Neural cell (in vitro differentiated cells): ENCODE measurements at regions not wholly inside any gene's neighbourhood (a gene's known extent, or its start where the extent isn't known, plus 50 kb on each side); places are given as distances from the start of the nearest gene placed in this dataset.

Source experiments
- H2AFZ ChIP-seq: fragments of 200-600, 300-800 bp; sonication (generic), shearing (Covaris generic); 2 replicates; pipeline ENCODE4 v1.6.0; 2014; ENCODE audit warnings: low read depth, mild to moderate bottlenecking, antibody characterized with exemption, low read length, moderate library complexity
- H3F3A ChIP-seq: fragments of 200-600 bp; shearing (Covaris generic); 2 replicates; pipeline ENCODE4 v1.6.1; 2016; ENCODE audit warnings: mild to moderate bottlenecking, moderate library complexity, mixed read lengths, antibody characterized with exemption, low read length; ENCODE audit not compliant: insufficient read depth, poor library complexity, severe bottlenecking
- H3K27ac ChIP-seq: fragments of 200-600, 300-800 bp; sonication (generic), shearing (Covaris generic); 2 replicates; pipeline ENCODE4 v1.5.1; 2014; ENCODE audit warnings: mild to moderate bottlenecking, low read length, moderate library complexity
- H3K27me3 ChIP-seq: fragments of 300-800, 200-600 bp; sonication (generic), shearing (Covaris generic); 2 replicates; pipeline ENCODE4 v1.6.0; 2014; ENCODE audit warnings: mild to moderate bottlenecking, low read depth, low read length, moderate library complexity; ENCODE audit not compliant: insufficient read depth
- H3K36me3 ChIP-seq: fragments of 300-800, 200-600 bp; sonication (generic), shearing (Covaris generic); 2 replicates; pipeline ENCODE4 v1.5.1; 2014; ENCODE audit warnings: mild to moderate bottlenecking, antibody characterized with exemption, low read length, moderate library complexity; ENCODE audit not compliant: insufficient read depth
- H3K4me2 ChIP-seq: fragments of 300-800, 200-600 bp; sonication (generic), shearing (Covaris generic); 2 replicates; pipeline ENCODE4 v1.6.0; 2014; ENCODE audit warnings: mild to moderate bottlenecking, low read length
- H3K4me3 ChIP-seq: fragments of 300-800, 200-600 bp; sonication (generic), shearing (Covaris generic); 2 replicates; pipeline ENCODE4 v1.5.1; 2014; ENCODE audit warnings: mild to moderate bottlenecking, low read length, moderate library complexity
- H3K79me2 ChIP-seq: fragments of 200-600 bp; shearing (Covaris generic); replicated peaks from 2 replicates; pipeline ENCODE4 v1.6.0; 2014; ENCODE audit warnings: mild to moderate bottlenecking, low read length, moderate library complexity; ENCODE audit not compliant: insufficient read depth
- H3K9ac ChIP-seq: fragments of 300-800, 200-600 bp; sonication (generic), shearing (Covaris generic); 2 replicates; pipeline ENCODE4 v1.6.1; 2016; ENCODE audit warnings: mild to moderate bottlenecking, low read length, mixed read lengths
- H3K9me2 ChIP-seq: fragments of 200-600 bp; shearing (Covaris generic); 2 replicates; pipeline ENCODE4 v1.6.1; 2016; ENCODE audit warnings: mild to moderate bottlenecking, low read length, mixed read lengths; ENCODE audit not compliant: insufficient read depth
- H3K9me3 ChIP-seq: fragments of 200-600, 300-800 bp; sonication (generic), shearing (Covaris generic); 2 replicates; pipeline ENCODE4 v1.6.1; 2016; ENCODE audit warnings: mild to moderate bottlenecking, mixed run types, low read length, moderate library complexity, mixed read lengths
- H4K20me1 ChIP-seq: fragments of 200-600 bp; shearing (Covaris generic); 2 replicates; pipeline ENCODE4 v1.6.1; 2016; ENCODE audit warnings: mild to moderate bottlenecking, mixed run types; ENCODE audit not compliant: insufficient read depth
- CTCF ChIP-seq: fragments of 450-650 bp; IDR thresholded peaks from 2 replicates; pipeline ENCODE4 v1.5.1; 2014; ENCODE audit warnings: antibody characterized with exemption, mild to moderate bottlenecking, moderate library complexity; ENCODE audit not compliant: poor library complexity, severe bottlenecking
- EP300 ChIP-seq: fragments of 450-650 bp; conservative IDR thresholded peaks from 2 replicates; pipeline ENCODE4 v1.6.1; 2014; ENCODE audit warnings: antibody characterized with exemption, mild to moderate bottlenecking, moderate library complexity; ENCODE audit not compliant: poor library complexity, severe bottlenecking
- EZH2 ChIP-seq: fragments of 200-600, 300-800 bp; shearing (Covaris generic), sonication (generic); IDR thresholded peaks from 2 replicates; pipeline ENCODE4 v1.6.1; 2014; ENCODE audit warnings: antibody characterized with exemption, low read length, borderline replicate concordance, mild to moderate bottlenecking; ENCODE audit not compliant: insufficient read depth, poor library complexity, severe bottlenecking
- MXI1 ChIP-seq: fragments of 450-650 bp; conservative IDR thresholded peaks from 2 replicates; pipeline ENCODE4 v1.6.1; 2014; ENCODE audit warnings: antibody characterized with exemption, mild to moderate bottlenecking; ENCODE audit not compliant: poor library complexity, severe bottlenecking
- POLR2AphosphoS5 ChIP-seq: IDR thresholded peaks from 2 replicates; pipeline ENCODE4 v1.6.1; 2012
- RAD21 ChIP-seq: fragments of 450-650 bp; conservative IDR thresholded peaks from 2 replicates; pipeline ENCODE4 v1.6.1; 2014; ENCODE audit warnings: antibody characterized with exemption, mild to moderate bottlenecking, moderate library complexity
- REST ChIP-seq: IDR thresholded peaks from 2 replicates; pipeline ENCODE4 v1.6.1; 2012; ENCODE audit warnings: borderline replicate concordance
- SMC3 ChIP-seq: fragments of 450-650 bp; conservative IDR thresholded peaks from 2 replicates; pipeline ENCODE4 v1.6.1; 2014; ENCODE audit warnings: antibody characterized with exemption, mild to moderate bottlenecking, moderate library complexity; ENCODE audit not compliant: poor library complexity
- TAF1 ChIP-seq: IDR thresholded peaks from 2 replicates; pipeline ENCODE4 v1.6.1; 2012; ENCODE audit warnings: low read depth

GRCh38 chrX:45497290-45497689 is 296.6 kb upstream of the DIPK2B start:
- no peaks in the 10 kb centered on the region for H3F3A ChIP-seq
- H3K79me2 ChIP-seq: no peaks in the 10 kb centered on the region
- H3K27ac ChIP-seq: no peak overlapping the region
- no peak for TF ChIP-seq TAF1
- no peak for TF ChIP-seq EZH2
- TF ChIP-seq EP300: no peak
- no peak overlapping the region for H3K9ac ChIP-seq
- no peak overlapping the region for H2AFZ ChIP-seq
- no peaks in the 10 kb centered on the region for H3K27me3 ChIP-seq
- H3K4me2 ChIP-seq: no peak overlapping the region
- H3K9me2 ChIP-seq: no peaks in the 10 kb centered on the region
- no peaks in the 10 kb centered on the region for H3K9me3 ChIP-seq
- no peaks in the 10 kb centered on the region for H4K20me1 ChIP-seq
- no peak overlapping the region for H3K4me3 ChIP-seq
- no peaks in the 10 kb centered on the region for H3K36me3 ChIP-seq

- no peaks in the 10 kb centered on the region for H3K36me3 ChIP-seq
- H3K9ac ChIP-seq: no peak overlapping the region
- no peaks in the 10 kb centered on the region for H3K27me3 ChIP-seq
Observed at GRCh38 chrX:45485719-45486118, 285.0 kb upstream of the DIPK2B start.

More at GRCh38 chrX:45485719-45486118, 285.0 kb upstream of the DIPK2B start:
- H3K9me3 ChIP-seq: no peaks in the 10 kb centered on the region
- no peaks in the 10 kb centered on the region for H3F3A ChIP-seq
- no peaks in the 10 kb centered on the region for H4K20me1 ChIP-seq
- H3K9me2 ChIP-seq: no peaks in the 10 kb centered on the region
- H3K27ac ChIP-seq: no peak overlapping the region
- TF ChIP-seq SMC3 (no peak), MXI1 (no peak), POLR2AphosphoS5 (no peak), REST (no peak), RAD21 (no peak), EP300 (no peak), CTCF (no peak), TAF1 (no peak), EZH2 (no peak)
- no peak overlapping the region for H3K4me3 ChIP-seq
- no peaks in the 10 kb centered on the region for H3K79me2 ChIP-seq
- H2AFZ ChIP-seq: no peak overlapping the region
- H3K4me2 ChIP-seq: no peak overlapping the region
